Lung (tissue), 11 donors: ENCODE measurements at regions not wholly inside any gene's neighbourhood (a gene's known extent, or its start where the extent isn't known, plus 50 kb on each side); places are given as distances from the start of the nearest gene placed in this dataset.

Source experiments
- ATAC-seq: fragments of 200-7000 bp; cut with Tn5 transposase; one replicate; pipeline ENCODE4 v1.9.1; 2020; ENCODE audit warnings: moderate number of reproducible peaks; ENCODE audit not compliant: insufficient read depth, low FRiP score
- DNase-seq, 3 donors: peaks; one replicate each; pipeline ENCODE4 v3.0.0-alpha.2; 2013 to 2017
- H3K27ac ChIP-seq, 2 donors: one replicate each; pipeline ENCODE4 v1.5.1; 2013; ENCODE audit warnings: mild to moderate bottlenecking in 2 of 2, moderate library complexity in 2 of 2, control low read depth in 1 of 2, inconsistent platforms in 1 of 2, low read depth in 1 of 2, low read length in 1 of 2
- H3K27me3 ChIP-seq, 3 donors: one replicate each; pipeline ENCODE4 v1.5.1; 2013; ENCODE audit warnings: low read length in 2 of 3; ENCODE audit not compliant: control insufficient read depth in 3 of 3, insufficient read depth in 3 of 3
- H3K36me3 ChIP-seq, 4 donors: one replicate each; pipeline ENCODE4 v1.5.1; 2013; ENCODE audit warnings: low read length in 4 of 4, mild to moderate bottlenecking in 1 of 4, moderate library complexity in 1 of 4; ENCODE audit not compliant: control insufficient read depth in 4 of 4, insufficient read depth in 4 of 4
- H3K4me1 ChIP-seq, 5 donors: one replicate each; pipeline ENCODE4 v1.5.1; 2013; ENCODE audit warnings: low read length in 5 of 5, mild to moderate bottlenecking in 2 of 5, moderate library complexity in 1 of 5; ENCODE audit not compliant: control insufficient read depth in 5 of 5, insufficient read depth in 5 of 5
- H3K4me3 ChIP-seq: one replicate; pipeline ENCODE4 v1.5.1; 2013; ENCODE audit warnings: mild to moderate bottlenecking, control low read depth, moderate library complexity
- H3K9ac ChIP-seq, 2 donors: one replicate each; pipeline ENCODE4 v1.5.1; 2013; ENCODE audit warnings: low read length in 2 of 2, control low read depth in 1 of 2; ENCODE audit not compliant: insufficient read depth in 1 of 2
- H3K9me3 ChIP-seq, 4 donors: one replicate each; pipeline ENCODE4 v1.5.1; 2013; ENCODE audit warnings: low read length in 3 of 4, mild to moderate bottlenecking in 1 of 4, moderate library complexity in 1 of 4; ENCODE audit not compliant: control insufficient read depth in 4 of 4, insufficient read depth in 3 of 4
- WGBS, 2 donors: extraction: QIAGEN DNeasy Blood & Tissue Kit; methylation state at CpG; one replicate each; pipeline ENCODE4 v1.1.7; 2013; 5-methylcytosine and 5-hydroxymethylcytosine counted together
- TF ChIP-seq, protein P1 (sequence below): IDR thresholded peaks from 2 replicates; pipeline ENCODE4 v1.5.1; 2012; ENCODE audit warnings: mild to moderate bottlenecking; ENCODE audit errors: control extremely low read depth, extremely low read depth
- donor health status: control.
- donor health status: control.
- donor health status: Bipolar disorder and iron deficiency.
- donor health status: healthy.
- donor health status: DM: yes; HTN: yes; CAD: no.

DNA sequence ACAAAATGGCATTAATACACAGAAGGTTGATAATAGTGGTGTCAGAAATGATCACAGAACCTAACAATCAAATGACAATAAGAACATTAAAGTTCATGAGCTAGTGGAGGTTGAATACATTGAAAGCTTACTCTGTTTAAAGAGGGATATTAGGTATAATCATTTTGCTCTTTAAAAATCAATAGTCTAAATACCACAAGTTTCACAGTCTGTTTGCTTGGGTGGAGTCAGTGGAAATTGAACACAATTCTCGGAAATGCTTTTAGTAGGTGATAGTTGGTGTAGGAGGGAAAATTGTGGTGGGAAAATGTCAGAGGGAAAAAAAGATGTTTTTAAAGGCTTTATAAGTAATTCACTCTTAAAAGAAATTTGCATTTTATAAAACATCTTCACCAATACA, 197.1 kb downstream of the GLUD2 start:
- H3K9ac ChIP-seq: no peak overlapping the region
- WGBS, 2 donors: 87 to 90% methylated on average over 1 of the region's 1 CpG
- ATAC-seq: no peak

DNA sequence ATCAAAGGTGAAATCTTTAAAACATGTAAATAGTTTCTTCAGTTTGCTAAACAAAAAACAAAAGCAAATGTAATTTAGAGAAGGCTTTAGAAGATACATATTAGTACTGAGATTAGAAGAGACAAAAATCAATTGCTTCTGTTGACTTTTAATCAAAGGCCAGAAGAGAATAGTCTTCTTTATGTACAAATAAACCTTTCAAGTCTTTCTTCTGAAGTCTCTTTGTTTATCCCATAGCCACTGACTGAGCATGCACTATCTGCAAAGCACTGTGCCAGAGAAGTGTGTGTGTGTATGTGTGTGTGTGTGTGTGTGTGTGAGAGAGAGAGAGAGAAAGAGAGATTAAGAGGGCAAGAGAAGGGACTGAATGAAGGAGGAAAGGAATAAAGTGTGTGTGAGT, 198.4 kb downstream of the GLUD2 start:
- Histone ChIP-seq H3K27me3 (no peaks in the 10 kb centered on the region), H3K27ac (no peak overlapping the region), H3K36me3 (no peaks in the 10 kb centered on the region), H3K9me3 (no peaks in the 10 kb centered on the region), H3K9ac (no peak overlapping the region), H3K4me1 (no peaks in the 10 kb centered on the region), H3K4me3 (no peak overlapping the region)
- ATAC-seq (no peak), DNase-seq (peak in 1 of 3 donors; percentile 5)
- TF ChIP-seq, protein P1, sequence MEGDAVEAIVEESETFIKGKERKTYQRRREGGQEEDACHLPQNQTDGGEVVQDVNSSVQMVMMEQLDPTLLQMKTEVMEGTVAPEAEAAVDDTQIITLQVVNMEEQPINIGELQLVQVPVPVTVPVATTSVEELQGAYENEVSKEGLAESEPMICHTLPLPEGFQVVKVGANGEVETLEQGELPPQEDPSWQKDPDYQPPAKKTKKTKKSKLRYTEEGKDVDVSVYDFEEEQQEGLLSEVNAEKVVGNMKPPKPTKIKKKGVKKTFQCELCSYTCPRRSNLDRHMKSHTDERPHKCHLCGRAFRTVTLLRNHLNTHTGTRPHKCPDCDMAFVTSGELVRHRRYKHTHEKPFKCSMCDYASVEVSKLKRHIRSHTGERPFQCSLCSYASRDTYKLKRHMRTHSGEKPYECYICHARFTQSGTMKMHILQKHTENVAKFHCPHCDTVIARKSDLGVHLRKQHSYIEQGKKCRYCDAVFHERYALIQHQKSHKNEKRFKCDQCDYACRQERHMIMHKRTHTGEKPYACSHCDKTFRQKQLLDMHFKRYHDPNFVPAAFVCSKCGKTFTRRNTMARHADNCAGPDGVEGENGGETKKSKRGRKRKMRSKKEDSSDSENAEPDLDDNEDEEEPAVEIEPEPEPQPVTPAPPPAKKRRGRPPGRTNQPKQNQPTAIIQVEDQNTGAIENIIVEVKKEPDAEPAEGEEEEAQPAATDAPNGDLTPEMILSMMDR: no peak

More for the DNA sequence above, 197.1 kb downstream of the GLUD2 start:
- Histone ChIP-seq H3K36me3 (no peaks in the 10 kb centered on the region), H3K4me3 (no peak overlapping the region), H3K27me3 (no peaks in the 10 kb centered on the region), H3K4me1 (no peaks in the 10 kb centered on the region), H3K27ac (no peak overlapping the region), H3K9me3 (no peaks in the 10 kb centered on the region)
- TF ChIP-seq, protein P1: no peak
- DNase-seq: no peak

DNA sequence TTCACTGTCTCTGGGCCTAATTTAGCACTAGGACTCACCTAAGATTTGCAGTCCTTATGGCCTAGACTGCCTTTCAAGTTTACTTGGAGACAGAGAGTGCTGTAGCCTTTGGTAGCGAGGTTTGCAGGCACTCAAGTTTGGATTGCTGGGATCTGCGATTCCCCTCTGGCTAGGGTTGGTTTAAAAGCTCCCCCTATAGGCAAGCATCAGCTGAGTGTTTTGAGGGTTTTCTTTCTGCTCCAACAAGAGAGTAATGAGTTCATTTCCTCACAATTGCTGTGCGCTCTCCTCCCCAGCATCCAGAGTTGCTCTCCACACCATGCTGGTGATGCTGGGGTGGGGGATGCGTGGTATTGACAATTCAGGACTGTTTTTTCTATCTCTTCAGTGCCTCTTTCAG, 206.9 kb downstream of the GLUD2 start:
- peak in 1 of 3 donors; percentile 21 for DNase-seq
- no peaks in the 10 kb centered on the region for H3K4me1 ChIP-seq
- peaks cover 0 to 12% (median 0%) of the 10 kb centered on the region in 4 donors for H3K9me3 ChIP-seq
- ATAC-seq: no peak
- TF ChIP-seq, protein P1: no peak
- H3K9ac ChIP-seq: no peak overlapping the region
- no peaks in the 10 kb centered on the region for H3K36me3 ChIP-seq
- H3K4me3 ChIP-seq: no peak overlapping the region
- H3K27ac ChIP-seq: no peak overlapping the region
- WGBS, 2 donors: 55 to 60% methylated on average over 4 of the region's 4 CpGs
- H3K27me3 ChIP-seq: no peaks in the 10 kb centered on the region

DNA sequence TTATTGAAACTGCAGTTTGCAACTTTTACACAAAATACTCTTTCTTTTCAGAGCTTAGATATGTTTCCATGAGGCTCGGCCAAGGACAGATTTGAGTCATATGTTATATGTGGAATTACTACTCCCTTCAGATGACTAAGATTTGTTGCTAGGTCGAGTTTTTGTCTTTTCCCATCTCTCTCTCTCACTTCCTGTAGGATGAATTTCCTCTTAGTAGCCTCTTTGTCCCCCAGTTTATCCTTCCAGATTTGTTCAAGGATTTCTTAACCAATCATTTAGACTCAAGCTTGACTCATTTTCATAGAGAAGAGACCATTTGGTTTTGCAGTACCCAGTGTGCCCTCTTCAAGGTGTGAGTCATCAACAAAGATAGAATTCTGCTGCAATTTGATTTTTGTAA, 209.2 kb downstream of the GLUD2 start:
- DNase-seq: no peak
- H3K27me3 ChIP-seq: no peaks in the 10 kb centered on the region
- H3K36me3 ChIP-seq: no peaks in the 10 kb centered on the region
- H3K9me3 ChIP-seq: peaks cover 0 to 12% (median 0%) of the 10 kb centered on the region in 4 donors
- 41 to 44% methylated on average over 2 of the region's 2 CpGs for WGBS, 2 donors
- H3K4me3 ChIP-seq: no peak overlapping the region
- TF ChIP-seq, protein P1: no peak
- H3K4me1 ChIP-seq: no peaks in the 10 kb centered on the region
- H3K9ac ChIP-seq: no peak overlapping the region
- no peak for ATAC-seq
- H3K27ac ChIP-seq: no peak overlapping the region
